GDM1 (cell line): ENCODE measurements at regions not wholly inside any gene's neighbourhood (a gene's known extent, or its start where the extent isn't known, plus 50 kb on each side); places are given as distances from the start of the nearest gene placed in this dataset.

Experiments
- DNase-seq: peaks from one replicate; lab custom pipeline; 2025; lab: John Stamatoyannopoulos, UW

DNA sequence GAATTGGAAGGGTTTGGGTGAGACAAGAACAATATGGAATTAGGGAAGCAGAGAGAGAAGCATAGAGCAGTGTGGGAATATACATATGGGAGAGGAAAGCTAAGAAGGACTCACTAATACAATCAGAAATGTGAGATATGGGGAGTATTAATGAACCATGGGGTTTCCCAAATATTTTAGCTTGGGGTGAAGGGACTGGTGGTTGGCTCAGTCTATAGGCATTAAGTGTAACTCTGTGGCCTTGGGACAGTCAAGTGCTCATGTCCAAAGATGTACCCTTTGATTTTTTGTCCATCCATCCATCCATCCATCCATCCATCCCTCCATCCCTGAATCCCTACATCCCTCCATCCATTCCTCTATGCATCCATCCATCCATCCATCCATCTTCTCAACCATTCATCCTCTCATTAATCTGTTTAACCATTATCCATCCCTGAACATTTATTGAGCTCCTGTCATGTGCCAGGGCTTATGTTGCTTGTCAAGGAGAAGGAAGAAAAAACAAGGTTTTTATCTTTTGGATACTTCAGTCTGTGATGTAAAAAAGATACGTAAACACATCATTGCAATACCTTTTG is 263.4 kb upstream of the CHD6 start:
- DNase-seq: no peak

DNA sequence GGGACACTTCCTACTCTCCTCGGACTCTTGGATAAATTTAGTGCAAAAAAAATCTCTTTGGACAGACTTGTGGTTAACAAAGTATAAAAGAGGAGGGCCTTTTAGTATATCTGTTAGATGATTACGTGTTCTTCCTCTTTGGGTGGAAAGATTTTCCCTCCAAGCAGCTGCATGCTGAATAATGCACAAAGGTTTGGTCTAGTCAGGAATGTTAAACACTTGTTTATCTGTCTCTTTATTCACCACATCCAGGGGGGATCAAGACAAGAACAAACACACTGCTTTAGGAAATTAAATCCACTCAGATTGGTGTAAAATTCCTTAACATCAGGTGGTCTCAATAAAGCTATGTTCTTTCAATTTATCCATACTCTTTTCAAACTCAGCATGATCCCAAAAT is 260.9 kb upstream of the CHD6 start:
- no peak for DNase-seq

DNA sequence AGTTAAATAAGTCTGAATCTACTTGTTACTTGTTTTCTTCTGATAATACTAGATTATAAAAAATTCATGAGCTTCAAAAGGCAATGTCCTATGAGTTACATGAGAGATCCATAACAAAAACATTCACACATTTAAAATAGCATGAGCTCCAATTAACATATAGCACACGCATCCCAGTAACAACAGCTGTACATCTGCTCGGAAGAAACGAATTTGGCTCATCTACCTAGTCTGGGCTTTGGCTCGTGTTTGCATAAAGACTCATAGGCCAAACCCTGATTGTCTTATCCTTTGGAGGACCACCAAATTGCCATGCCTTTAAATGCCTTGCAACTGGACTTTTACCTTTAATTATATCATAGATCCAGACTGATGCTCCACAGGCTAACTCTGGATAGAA is 259.7 kb upstream of the CHD6 start:
- no peak for DNase-seq

DNA sequence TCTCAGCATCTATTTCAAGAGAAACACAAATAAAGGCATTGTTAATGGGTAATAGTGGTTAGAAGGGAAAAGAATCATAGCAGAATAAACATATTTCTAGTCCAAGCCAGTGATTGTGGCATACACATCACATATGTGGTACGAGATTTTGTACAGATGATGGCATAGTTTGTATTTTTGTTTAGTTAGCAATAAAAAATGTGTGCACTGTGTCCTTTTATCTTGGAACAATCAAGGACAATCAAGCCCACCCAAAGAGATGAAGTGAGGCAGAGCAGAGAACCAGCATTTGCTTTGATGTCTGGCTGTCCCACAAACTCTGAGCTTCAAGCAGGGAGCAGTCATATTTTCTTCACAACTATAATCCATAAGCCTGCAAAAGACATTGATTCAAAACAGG is 256.5 kb upstream of the CHD6 start:
- DNase-seq: no peak

DNA sequence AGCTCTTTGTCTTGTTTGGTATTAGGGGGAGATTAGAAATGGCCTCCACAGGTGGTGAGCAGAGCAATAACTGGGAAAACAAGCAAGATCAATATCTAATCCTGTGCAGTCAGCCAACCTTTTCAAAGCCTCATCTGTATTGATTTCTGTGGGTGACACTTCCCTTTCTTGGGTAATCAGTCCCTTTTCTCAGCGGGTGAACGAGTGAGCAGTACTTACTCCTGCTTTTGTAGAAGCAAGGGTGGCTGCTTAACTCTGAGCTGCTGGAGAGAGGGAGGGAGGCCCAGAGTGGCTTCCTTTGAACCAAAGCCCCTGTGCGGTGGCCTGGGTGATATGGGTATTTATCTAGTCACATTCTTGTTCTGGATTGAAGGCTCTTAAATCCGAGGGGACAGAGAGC is 254.8 kb upstream of the CHD6 start:
- no peak for DNase-seq

DNA sequence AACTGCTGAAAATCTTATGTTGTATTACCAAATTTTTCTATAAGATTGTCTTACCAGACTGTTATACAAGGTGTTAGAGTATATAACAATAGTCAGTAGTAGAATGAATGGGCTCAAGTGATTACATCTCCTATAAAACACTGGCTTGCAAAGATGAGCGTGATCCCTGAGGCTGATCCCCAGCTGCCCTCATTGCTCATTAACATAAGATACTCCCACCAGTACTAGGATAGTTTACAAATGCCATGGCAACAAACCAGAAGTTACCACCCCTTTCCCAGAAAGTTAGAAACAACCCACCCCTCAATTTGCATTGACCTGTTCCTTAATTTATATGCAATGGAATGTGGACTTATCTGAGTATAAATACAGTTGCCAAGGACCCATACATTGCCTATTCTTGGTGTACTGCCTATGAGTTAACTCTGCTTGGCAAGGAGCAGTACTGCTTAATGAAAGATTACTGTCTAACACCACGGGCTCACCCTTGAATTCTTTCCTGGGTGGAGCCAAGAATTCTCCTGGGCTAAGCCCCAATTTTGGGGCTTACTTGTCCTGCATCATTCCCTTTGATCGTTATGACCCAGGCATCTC is 252.8 kb upstream of the CHD6 start:
- DNase-seq: no peak

DNA sequence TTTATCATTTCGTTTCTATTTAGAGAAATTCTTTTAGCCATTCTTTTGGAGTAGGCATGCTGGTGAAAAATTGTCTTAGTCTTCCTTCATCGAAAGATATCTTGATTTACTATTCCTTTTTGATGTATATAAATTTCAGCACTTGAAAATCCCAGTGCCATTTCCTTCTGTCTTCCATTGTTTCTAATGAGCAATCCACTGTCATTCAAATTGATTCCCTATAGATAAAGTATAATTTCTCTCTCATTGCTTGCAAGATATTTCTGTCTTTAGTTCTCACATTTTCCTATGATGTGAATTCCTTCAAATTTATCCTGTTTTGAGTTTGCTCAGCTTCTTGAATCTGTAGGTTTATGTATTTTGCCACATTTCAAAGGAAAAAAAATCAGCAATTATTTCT is 251.1 kb upstream of the CHD6 start:
- DNase-seq: no peak

DNA sequence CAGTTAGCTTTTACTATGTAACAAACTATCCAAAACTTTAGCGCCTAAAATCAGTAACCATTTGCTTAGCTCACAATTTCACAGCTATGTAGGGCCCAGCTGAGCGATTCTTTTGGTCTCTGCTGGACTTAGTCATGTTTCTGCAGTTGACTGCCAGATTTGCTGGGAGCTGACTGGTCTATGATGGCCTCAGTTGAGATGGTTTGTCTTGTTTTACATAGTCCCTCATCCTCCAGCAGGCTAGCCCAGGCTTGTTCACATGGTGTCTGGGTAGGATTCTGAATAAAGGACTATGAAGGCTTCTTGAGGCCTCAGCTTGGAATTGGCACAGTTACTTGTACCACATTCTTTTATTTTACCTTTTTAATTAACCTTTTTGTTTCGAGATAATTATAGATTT is 247.8 kb upstream of the CHD6 start:
- DNase-seq: no peak

DNA sequence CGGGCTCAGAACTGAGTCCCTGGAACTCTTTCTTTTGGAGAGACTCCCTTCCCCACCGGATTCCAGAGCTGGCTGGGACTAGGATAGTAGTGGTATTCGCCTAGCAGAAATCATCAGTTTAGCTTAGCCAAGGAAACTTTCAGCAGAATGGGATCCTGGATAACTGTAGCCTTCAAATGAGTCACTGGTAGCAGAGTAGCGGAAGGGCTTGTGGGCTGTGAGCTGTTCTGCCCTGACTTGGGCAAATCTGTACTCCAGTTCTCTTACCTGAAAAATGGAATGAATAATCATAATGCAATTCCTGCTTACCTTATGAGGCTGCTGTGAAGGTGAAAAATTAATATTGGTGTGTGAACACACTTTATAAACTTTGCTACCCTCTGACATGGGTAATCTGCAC is 244.3 kb upstream of the CHD6 start:
- no peak for DNase-seq

DNA sequence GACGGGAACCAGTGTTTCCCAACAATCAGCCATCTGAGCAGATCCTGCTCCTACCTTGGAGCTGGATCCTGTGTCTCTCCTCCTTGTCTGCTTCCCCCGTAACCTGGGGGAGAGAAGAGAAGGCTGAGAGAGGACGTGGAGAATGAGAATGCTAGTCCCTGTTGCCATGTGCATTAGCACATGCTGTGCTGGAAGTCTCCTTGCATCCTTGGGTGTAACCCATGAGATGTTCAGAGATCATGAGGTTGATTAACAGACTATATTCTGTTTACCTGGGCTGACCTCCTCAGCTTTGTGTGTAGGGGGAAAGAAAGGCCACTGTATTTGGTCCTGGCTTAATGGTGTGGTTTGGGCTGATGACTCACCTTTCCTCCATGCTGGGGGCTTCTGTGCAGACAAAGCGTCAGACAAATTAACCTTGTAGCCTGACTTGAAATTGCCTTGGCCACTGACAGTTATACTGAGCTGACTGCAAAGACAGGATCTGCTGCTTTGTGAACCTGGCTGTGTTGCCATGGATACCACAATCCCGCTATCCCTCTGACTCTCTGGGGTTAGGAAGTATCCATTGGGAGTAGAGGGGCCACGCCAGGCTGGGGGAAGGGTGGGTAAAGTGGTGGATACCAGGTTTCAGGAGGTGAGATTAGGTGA is 243.7 kb upstream of the CHD6 start:
- no peak for DNase-seq

DNA sequence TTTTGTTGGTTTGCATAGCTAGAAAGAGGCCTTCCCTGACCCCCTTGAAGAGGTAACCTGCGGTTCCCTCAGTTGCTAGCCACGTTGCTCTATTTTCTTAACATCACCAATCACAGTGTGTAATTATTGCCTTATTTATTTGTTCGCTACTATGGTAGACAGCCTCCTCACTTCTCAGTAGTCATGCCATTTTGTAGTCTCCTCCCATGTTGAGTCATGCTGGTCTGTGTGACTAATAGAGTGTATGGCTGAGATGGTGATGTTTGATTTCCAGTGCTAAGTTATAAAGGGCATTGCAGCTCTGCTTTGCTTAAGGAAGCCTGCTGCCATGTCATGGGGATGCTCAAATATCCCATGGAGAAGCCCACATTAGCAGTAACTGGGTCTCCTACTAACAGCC is 236.6 kb upstream of the CHD6 start:
- no peak for DNase-seq

DNA sequence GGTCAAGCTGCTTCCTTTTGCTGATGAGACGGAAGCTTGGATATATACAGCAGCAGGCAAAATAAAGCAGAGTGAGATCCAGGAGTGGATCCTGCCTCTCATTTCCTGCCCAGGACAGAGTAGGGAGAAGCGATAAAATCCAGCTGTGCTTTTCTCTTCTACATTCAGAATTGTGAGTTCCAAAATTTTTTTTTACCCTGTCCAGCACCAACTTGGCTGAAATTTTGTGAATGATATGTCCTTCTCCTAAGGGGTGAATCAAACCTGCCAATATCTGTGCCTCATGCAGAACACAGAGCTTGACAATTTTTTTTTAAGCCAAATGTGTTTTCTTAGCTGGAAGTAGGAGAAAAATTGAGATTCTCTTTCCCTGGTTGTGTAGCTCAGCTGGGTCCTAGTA is 235.6 kb upstream of the CHD6 start:
- DNase-seq: no peak

DNA sequence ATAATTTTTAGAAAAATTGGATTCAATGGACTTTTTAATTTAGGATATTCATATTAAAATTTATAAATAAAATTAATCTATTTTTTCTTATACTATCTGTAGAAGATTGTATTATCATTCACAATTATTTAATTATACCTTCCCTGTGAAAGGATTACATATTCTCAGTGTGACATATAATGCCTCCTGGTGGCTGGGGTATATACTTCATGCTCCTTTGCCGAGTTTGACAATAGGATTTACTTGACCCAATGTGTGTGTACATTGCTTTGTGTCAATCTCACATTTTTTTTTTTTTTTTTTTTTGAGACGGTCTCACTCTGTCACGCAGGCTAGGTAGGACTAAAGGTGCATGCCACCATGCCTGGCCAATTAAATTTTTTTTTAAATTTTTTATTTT is 230.0 kb upstream of the CHD6 start:
- no peak for DNase-seq

DNA sequence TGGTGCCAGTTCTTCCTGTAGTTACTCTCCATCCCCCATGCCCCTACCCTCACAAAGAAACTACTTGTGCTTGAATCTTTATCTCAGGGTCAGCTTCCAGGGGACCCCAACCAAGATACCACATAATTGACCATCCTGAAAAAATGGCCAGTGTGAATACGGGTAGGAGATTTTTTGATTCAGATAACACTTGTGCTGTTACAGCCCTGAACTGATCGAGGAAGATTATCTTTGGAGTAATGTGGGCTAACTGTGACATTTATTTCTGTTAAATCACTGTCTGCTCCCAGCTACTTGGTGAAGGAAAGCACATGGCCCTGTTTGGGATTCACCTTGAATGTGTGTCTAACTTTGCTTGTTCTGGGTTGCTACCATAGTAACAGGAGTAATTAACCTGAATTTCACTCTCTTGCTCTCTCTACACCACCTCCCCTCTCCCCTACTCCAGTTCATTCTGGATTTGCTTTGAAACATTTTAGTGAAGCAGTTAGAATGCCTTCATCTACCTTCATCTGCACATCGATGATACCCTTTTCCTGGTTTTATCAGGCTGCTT is 219.6 kb upstream of the CHD6 start:
- DNase-seq: no peak

DNA sequence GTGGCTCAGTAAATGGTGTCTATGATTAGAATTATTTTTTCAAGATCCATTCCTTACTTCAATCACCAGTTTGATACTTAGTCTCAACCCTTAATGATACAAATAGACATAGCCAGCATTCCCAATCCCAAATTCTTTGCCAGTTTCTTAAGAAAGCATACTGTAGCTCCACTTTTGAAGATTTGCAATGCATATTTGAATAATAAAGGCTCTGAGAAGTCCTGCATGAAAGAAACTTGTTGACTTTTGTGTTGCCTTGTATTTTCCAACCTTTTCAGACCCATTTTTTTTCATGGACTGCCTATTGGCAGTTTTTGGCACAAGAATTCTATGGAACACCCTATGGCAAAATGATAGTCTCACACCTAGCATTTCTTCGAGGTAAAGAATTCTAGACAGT is 215.6 kb upstream of the CHD6 start:
- DNase-seq: no peak

DNA sequence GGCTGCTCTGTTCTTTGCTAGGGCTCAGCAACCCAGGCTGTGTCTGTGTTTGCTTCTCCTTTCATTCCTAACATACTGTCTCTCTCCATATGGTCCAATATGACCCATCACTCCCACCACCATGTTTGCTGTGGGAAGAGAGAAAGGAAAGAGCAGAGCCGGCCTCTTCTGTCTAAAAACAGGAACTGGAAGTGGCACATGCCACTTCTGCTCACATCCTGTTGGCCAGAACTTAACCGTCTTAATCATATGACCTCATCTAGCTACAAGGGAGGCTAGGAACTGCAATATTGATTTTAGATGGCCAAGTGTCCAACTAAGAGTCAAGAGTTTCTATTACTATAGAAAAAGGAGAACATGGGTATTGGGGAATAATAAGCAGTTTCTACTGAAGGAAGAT is 212.5 kb upstream of the CHD6 start:
- no peak for DNase-seq

DNA sequence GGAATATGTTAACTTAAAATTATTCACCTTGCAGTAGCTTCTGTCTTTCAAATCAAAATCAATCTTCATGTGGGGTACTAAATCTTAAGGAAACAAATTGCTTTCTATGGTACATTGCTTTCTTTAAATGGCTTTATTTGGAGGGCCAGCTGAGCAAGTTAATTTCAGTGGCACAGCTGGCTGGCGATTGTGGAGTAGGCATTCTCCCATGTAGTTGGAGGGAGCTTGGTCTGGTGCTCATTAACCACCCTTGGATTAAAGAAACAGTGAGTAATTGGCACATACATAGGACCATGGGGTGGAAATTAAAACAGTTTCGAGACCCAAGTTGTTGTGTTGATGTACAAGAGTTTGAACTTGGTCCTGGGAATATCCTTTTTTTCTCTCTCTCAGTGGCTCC is 201.3 kb upstream of the CHD6 start:
- no peak for DNase-seq

DNA sequence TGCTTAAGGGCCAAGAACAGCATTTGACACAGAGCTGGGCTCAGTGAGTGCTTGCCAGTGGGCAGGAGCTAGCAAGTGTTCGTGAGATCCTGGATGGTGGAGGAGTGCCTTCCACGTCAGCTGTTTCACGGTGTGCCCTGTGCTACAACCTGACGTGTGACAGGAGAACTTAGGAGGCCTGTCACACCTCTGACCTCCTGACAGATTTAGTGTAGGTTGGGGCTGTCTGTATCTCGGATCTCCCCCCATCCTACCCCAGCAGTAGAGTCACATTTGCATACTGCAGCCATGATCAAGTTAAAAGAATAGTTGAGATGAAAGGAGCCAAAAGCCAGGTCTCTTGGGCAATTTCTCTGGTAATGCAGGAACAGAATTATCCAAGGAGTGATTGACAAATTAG is 200.8 kb upstream of the CHD6 start:
- no peak for DNase-seq

DNA sequence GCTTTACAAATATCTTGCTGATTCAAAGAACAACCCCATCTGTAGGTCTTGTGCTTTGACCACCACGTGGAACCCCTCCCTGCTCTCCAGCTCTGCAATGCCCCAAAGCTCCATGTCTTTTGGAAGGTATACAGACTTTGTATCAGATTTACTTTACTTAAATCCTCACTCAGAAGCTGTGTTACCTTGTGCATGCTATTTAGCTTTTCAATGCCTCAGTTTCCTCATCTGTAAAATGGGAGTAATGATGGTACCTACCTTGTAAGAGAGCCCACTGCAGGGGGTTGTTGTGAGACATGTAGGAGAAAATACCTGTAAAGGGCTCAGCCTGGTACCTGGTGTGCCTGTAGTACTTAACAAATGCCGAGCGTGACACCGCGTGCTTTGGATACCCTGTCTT is 200.2 kb upstream of the CHD6 start:
- no peak for DNase-seq

DNA sequence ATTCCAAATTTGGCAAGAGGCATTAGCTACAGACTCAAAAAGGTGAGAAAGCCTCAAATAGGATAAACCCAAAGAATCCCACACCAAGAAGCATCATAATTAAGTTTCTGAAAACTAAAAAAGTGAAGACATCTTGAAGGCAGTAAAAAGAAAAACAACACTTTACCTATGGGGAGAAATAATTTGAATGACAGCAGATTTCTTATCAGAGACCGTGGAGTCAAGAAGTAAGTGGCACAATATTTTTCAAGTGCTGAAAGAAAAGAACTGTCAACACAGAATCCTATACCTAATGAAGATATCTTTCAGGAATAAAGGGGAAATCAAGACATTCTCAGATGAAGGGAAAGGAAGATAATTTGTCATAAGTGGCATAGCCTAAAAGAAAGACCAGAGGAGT is 193.3 kb upstream of the CHD6 start:
- DNase-seq: no peak

DNA sequence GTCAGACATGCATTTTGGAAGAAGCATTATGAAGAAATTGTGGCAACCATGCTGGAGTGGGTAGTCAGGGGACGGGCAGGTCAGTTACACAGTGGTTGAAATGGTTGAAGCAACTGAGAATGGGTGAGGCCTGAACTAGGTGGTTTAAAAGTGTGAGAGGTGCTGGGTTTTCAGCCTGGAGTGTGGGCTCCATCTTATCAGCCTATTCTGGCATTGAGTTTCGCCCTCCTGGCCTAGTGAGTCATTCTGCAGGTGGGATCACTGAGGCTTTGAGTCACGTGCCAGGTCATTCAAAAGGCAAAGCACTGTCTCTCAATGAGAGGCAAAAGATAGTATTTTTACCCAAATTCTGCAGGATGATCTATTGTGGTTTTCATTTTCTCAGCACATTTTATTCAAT is 181.9 kb upstream of the CHD6 start:
- DNase-seq: no peak

DNA sequence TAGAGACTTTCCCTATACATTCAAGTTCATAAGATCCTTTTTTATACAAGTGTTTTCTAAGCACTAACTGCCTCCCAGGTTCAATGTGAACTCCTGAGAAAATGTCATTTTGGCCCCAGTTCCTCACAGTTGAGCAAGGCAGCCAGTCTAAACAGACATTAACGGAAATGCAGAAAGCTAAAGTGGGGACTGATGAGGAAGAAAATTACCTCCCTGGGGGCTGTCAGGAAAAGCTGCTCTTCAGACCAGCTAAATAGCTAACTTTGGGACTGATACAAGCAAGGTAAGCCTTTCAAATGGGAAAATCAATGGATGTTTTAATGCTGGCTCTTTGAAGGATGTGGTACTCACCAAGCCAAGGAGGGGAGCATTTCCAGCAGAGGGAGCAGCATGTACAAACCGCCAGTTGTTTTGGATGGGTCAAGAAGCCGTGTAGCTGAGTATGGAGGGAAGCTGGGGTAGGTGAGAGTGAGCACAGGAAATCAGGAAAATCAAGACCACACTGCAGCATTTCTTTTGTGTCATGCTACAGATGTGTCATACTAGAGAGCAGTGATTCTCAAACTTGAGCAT is 180.8 kb upstream of the CHD6 start:
- DNase-seq: no peak

DNA sequence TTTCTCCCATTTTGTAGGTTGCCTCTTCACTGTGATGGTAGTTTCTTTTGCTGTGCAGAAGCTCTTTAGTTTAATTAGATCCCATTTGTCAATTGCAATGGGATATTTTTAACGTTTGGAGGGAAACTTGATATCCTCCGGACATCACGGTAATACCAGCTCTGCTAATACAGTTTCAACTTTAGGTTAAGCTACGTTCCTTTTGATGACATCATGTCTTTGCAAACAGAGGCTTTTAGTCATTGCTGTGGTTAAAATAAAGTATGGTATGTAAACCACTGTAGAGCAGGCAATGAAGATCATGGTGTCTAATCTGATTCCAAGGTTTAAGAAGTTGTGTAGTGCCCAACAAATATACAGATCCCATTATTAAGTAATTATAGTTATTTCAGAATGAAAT is 168.0 kb upstream of the CHD6 start:
- DNase-seq: no peak
